ENCODE measurements at regions not wholly inside any gene's neighbourhood (a gene's known extent, or its start where the extent isn't known, plus 50 kb on each side); places are given as distances from the start of the nearest gene placed in this dataset.

DNA sequence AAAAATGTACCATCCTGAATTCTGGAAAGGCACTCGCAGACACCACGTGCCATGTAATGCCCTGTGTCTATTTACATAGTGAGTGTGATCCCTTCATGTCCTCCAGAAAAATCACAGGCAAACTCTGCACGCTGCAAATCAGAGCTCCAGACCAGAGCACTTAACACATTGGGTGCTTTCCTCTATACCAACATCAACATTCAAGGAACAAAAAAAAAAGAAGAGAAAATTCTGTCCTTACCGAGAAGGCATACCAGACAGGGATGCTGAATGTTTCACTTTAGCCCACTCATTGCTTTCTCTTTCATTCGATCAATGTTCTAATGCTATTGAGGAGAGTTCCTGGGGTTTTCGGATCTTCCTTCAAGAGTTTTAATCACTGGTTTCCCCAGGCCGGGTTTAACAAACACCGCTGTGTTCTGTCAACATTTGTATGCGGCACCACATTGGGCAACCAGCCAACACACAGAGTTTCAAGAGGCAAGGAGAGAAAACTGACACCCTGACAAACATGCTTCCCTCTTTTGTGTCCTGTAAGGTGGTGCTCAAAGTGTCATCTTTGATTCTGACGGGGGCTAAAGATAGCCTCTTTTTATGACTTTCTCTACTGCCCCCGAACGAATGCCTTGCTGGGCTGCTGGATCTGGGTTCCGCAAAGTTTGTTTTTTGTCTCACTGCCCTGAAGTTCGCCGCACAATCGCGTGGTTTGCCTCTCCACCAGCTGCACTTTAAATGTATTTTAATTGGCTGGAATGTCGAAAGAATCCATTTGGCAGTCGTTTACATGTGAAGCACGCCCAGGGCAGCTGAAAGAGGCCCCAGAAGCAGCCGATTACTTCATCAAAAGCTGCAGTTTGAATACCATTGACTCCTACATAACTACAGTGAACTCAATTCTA, 106.4 kb upstream of the NCKAP5 start:
- peaks cover 3 to 9% (median 7%) of the 10 kb centered on the region in 3 donors for H3K4me1 ChIP-seq (ENCODE audit: control insufficient read depth in 2 of 3, insufficient read depth in 2 of 3, low read depth in 1 of 3, low read length in 3 of 3)
- H3K27me3 ChIP-seq (ENCODE audit: control insufficient read depth, insufficient read depth, low read length), result no peaks in the 10 kb centered on the region
- FAIRE-seq (no peak), DNase-seq (peak; percentile 59 to 92 (median 80))
- H3K36me3 ChIP-seq (ENCODE audit: control insufficient read depth in 2 of 3, insufficient read depth in 3 of 3, low read length in 3 of 3), result no peaks in the 10 kb centered on the region
- peak overlapping the region; percentile 5 to 46 (median 10) for H3K9ac ChIP-seq (ENCODE audit: low read length in 3 of 3)
- H3K9me3 ChIP-seq (ENCODE audit: control insufficient read depth in 2 of 3, insufficient read depth in 1 of 3, low read length in 3 of 3), result no peaks in the 10 kb centered on the region
- peak overlapping the region; percentile 3 to 30 for H3K27ac ChIP-seq (ENCODE audit: low read depth in 2 of 2, low read length in 2 of 2)
- intact Hi-C loops (cut with DNase I), result no loop called here
- peak overlapping the region; percentile 43 to 68 (median 60) for H3K4me3 ChIP-seq (ENCODE audit: low read length in 3 of 3)
- TF ChIP-seq, protein P1, sequence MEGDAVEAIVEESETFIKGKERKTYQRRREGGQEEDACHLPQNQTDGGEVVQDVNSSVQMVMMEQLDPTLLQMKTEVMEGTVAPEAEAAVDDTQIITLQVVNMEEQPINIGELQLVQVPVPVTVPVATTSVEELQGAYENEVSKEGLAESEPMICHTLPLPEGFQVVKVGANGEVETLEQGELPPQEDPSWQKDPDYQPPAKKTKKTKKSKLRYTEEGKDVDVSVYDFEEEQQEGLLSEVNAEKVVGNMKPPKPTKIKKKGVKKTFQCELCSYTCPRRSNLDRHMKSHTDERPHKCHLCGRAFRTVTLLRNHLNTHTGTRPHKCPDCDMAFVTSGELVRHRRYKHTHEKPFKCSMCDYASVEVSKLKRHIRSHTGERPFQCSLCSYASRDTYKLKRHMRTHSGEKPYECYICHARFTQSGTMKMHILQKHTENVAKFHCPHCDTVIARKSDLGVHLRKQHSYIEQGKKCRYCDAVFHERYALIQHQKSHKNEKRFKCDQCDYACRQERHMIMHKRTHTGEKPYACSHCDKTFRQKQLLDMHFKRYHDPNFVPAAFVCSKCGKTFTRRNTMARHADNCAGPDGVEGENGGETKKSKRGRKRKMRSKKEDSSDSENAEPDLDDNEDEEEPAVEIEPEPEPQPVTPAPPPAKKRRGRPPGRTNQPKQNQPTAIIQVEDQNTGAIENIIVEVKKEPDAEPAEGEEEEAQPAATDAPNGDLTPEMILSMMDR (IDR thresholded peaks at IDR 0.05; ENCODE audit: borderline replicate concordance, extremely low read depth, insufficient read depth), result no peak

DNA sequence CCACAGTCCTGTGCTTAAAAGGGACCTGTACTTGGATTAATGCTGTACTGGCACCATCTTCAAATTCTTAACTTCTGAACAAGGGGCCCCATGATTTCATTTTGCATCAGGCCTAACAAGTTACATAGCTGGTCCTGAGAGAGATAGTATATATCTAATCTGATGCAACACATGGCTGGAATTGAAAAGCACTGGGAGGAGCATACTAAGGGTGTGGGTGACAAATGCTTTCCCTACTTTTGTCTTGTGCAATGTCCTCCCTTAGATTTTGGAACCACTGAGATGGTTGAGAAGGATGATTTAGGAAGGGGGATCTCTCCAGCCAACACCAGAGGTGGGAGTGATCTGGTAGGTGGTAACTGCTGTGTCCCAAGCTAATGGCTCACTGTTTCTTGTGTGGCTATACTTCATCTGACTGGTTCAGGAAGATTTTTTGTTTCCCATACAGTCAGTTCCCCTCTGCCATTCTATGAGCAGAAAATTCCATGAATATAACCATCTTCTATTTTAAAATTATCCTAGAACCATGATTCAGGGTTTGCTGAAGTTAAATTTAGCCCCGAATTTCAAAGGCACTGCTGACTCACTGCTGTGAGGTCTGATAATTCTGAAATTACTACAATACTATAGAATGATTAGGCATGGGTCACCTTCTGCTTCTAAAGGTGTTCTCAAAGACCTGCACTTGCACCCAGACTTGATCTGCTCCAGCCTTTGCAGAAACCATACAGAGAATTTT, 108.3 kb upstream of the NCKAP5 start:
- FAIRE-seq (no peak), DNase-seq (no peak)
- Histone ChIP-seq H3K36me3 (ENCODE audit: control insufficient read depth in 2 of 3, insufficient read depth in 3 of 3, low read length in 3 of 3) (no peaks in the 10 kb centered on the region), H3K27me3 (ENCODE audit: control insufficient read depth, insufficient read depth, low read length) (no peaks in the 10 kb centered on the region), H3K4me3 (ENCODE audit: low read length in 3 of 3) (no peak overlapping the region), H3K4me1 (ENCODE audit: control insufficient read depth in 2 of 3, insufficient read depth in 2 of 3, low read depth in 1 of 3, low read length in 3 of 3) (peaks cover 3 to 9% (median 7%) of the 10 kb centered on the region in 3 donors), H3K9me3 (ENCODE audit: control insufficient read depth in 2 of 3, insufficient read depth in 1 of 3, low read length in 3 of 3) (no peaks in the 10 kb centered on the region), H3K9ac (ENCODE audit: low read length in 3 of 3) (no peak overlapping the region), H3K27ac (ENCODE audit: low read depth in 2 of 2, low read length in 2 of 2) (no peak overlapping the region)
- TF ChIP-seq, protein P1 (IDR thresholded peaks at IDR 0.05; ENCODE audit: borderline replicate concordance, extremely low read depth, insufficient read depth), result no peak
- intact Hi-C loops (cut with DNase I), result no loop called here

DNA sequence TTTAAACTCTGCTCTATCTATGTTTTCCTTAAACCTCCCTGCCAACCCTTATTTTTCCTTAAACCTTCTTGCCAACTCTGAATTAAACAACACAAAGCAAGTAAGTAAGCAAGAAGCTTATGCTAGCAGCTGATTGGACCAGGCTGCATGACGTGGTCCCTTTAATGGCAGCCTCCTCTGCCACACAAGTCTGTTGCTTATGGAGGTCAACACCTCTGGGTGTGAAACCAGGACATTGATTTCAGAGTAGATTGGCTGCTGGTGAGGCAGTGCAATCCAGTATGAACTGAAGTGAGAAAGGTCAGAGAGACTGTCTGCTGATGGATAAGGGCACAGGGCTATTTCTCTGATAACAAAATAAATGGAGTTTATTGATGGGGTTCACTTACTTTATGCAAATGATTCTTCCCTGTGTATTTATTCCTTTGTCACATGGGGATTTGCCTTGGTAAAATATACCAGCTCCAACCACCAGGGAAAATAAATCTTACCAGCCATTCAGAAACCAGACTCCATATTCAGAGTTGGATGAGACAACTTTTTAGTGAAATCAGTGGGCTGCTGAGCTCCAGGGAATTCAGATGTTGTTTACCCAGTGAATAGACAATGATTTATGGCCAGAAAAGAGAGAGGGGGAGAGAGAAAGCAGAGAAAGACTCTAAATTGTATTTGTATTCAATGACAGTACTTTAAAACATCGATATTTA, 112.2 kb upstream of the NCKAP5 start:
- intact Hi-C loops (cut with DNase I), result no loop called here

More for the DNA sequence above, 112.2 kb upstream of the NCKAP5 start:
- peaks cover 0 to 3% (median 0%) of the 10 kb centered on the region in 3 donors for H3K4me1 ChIP-seq (ENCODE audit: control insufficient read depth in 2 of 3, insufficient read depth in 2 of 3, low read depth in 1 of 3, low read length in 3 of 3)
- FAIRE-seq, result no peak
- H3K27ac ChIP-seq (ENCODE audit: low read depth in 2 of 2, low read length in 2 of 2), result no peak overlapping the region
- H3K4me3 ChIP-seq (ENCODE audit: low read length in 3 of 3), result no peak overlapping the region
- no peak overlapping the region for H3K9ac ChIP-seq (ENCODE audit: low read length in 3 of 3)
- TF ChIP-seq, protein P1 (IDR thresholded peaks at IDR 0.05; ENCODE audit: borderline replicate concordance, extremely low read depth, insufficient read depth), result no peak
- no peaks in the 10 kb centered on the region for H3K36me3 ChIP-seq (ENCODE audit: control insufficient read depth in 2 of 3, insufficient read depth in 3 of 3, low read length in 3 of 3)
- H3K27me3 ChIP-seq (ENCODE audit: control insufficient read depth, insufficient read depth, low read length), result no peaks in the 10 kb centered on the region
- DNase-seq, result peak in 2 of 5 donors; percentile 59 to 60
- no peaks in the 10 kb centered on the region for H3K9me3 ChIP-seq (ENCODE audit: control insufficient read depth in 2 of 3, insufficient read depth in 1 of 3, low read length in 3 of 3)
